GM21528 (cell line): ENCODE measurements at regions not wholly inside any gene's neighbourhood (a gene's known extent, or its start where the extent isn't known, plus 50 kb on each side); places are given as distances from the start of the nearest gene placed in this dataset.

ENCODE experiments used
- ATAC-seq: cut with Tn5 transposase; IDR thresholded peaks from one replicate; pipeline ENCODE4 v1.9.1; 2021; ENCODE audit warnings: mild to moderate bottlenecking, moderate library complexity; ENCODE audit not compliant: unreplicated experiment, low FRiP score

DNA sequence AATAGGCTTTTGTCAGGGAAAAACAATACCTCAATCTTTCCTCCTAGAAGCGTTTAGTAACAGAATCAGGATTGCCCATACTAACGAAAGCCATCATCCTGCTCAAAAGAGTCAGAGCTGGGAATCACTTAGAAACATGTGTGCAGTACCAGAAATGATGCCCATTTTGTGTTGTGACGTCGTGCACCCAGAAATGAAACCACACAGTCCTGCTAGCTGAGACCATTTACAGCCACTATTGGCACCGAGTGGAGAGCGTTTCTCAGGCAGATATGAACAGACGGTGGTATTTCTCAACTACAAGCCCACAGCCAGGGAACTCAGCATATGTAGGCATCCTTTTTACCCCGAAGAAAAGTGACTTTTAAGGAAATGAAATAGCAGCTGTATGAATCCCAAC, 284.3 kb upstream of the LRATD1 start:
- ATAC-seq, result no peak

DNA sequence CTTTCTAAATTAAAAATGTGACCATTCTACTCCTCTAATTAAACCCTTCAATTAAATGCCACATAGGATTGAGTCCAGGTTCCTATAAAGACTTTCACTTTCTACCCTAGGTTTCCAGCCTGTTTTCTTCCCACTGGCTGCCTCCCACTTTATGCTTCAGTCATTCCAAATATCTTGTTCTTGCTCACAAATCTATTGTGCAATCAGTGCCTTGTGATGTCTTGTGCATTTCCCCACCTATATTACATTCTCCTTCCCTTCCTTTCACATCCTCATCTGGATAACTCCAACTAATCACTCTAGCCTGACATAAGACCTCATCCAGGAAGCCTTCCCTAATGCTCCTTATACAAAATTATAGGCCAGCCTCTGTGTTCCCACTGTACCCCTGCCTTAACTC, 281.7 kb upstream of the LRATD1 start:
- ATAC-seq, result no peak

GRCh38 chr2:14352067-14352466, 280.4 kb upstream of the LRATD1 start:
- ATAC-seq, result no peak

DNA sequence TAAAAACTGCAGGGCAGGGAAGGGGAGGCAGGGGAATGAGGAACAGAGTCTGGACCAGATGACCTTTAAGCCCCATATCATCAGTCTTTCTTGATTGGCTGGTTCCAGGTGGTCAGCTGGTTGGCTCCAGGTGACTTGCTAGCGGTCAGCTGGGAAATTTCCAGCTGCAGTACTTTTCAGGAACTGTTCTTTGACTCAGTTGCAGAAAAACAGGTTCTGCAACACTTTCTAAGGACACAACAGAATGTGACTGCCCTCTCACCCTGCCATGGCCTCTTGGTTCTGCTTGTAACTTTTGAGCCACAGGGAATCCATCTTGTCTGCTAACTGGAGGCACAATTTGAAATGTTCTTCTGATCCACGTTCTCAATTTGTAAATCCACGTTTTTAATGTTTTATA, 278.3 kb upstream of the LRATD1 start:
- no peak for ATAC-seq

DNA sequence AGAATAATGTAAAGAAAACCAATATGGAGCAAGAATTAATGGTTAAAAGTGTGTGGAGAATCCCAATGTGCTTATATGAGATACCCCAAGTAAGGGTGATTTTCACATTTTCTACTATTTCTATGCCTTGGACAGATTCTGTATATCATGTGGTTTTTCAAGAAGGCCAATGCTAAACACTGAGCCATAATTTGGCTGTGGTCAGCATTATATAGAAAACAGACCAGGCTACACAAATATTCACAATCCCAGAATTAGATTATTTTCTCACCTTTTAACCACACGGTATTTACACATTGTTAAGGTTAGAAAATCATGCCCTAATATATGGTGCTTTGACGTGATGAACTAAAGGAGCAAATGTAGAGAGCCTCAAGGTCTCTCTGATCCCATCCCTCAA, 277.4 kb upstream of the LRATD1 start:
- ATAC-seq, result no peak

GRCh38 chr2:14358339-14358738, 274.2 kb upstream of the LRATD1 start:
- ATAC-seq, result no peak

DNA sequence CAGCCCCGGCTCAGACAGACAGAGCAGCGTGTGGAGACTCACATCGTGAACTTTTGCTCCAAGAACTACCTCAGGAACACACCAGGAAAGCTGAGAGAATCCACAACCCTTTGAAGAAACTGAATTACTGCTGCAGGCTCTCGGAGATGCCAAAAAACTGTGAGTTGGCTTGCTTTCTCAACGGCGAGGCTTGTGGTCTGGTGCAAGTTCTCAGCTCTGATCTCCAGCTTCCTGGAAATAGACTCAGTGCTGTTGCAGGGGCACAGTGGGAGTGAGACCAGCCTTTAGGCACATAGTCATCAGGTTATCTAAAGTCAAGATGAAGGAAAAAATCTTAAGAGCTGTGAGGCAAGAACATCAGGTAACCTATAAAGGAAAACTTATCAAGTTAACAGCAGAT, 273.7 kb upstream of the LRATD1 start:
- no peak for ATAC-seq

- no peak for ATAC-seq
These were observed 269.4 kb upstream of the LRATD1 start for GRCh38 chr2:14363137-14363536.

GRCh38 chr2:14363976-14364375, 268.5 kb upstream of the LRATD1 start:
- no peak for ATAC-seq

DNA sequence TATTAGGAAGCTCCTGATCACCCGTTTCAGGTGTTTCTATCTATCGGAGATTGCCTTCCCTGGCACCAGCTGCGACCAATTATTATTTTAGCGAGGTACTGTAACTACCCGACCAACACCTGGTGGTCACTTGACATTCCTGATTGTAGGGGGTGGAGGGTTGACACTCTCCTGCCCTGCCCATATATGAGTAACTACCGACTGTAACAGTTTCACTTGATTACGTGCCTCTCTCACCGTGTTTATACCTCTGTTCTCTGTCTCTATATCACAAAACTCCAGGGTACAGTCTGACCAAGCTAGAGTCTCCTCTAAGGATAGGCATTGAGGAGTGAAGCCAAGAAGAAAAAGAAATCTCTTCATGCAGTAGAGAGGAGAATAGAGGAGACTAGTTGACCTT, 268.0 kb upstream of the LRATD1 start:
- ATAC-seq, result no peak

DNA sequence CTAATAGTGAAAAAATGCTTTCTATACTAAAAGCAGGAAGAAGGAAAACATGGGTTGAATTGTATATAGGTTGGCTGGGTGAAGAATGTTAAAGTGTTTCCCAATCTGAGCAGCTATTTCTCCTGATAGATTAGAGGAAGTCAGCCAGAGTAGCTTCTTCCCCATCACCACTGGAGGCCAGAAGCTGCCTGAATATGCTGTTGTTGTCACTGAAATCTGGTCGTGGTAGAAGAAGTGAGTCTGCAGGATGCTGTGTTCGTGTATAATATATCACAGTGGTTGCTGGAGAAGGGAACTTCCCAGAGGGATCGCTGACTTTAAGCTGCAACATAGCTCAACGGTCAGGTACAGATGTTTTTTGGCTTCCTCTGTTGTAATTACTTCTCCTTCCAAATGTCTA, 247.5 kb upstream of the LRATD1 start:
- ATAC-seq, result no peak

- ATAC-seq, result no peak
These were observed 245.2 kb upstream of the LRATD1 start for GRCh38 chr2:14387332-14387731.

DNA sequence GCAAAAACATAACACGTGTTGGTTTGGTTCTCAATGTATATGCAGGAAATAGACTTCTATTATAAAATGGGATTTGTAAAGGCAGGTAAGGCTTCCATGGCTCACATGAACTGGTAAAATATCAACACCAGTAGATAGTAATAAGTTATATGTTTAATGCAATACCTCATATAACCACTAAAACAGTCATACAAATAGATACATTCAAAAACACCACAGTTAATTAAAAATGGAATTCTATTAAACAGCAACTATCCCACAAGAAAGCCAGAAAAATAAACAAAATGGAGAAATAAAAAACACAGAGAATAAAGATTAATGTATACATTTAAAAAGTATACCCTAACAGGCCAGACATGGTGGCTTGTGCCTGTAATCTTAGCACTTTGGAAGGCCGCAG, 243.8 kb upstream of the LRATD1 start:
- ATAC-seq, result no peak

GRCh38 chr2:14396533-14397083, 235.9 kb upstream of the LRATD1 start:
- ATAC-seq, result no peak

DNA sequence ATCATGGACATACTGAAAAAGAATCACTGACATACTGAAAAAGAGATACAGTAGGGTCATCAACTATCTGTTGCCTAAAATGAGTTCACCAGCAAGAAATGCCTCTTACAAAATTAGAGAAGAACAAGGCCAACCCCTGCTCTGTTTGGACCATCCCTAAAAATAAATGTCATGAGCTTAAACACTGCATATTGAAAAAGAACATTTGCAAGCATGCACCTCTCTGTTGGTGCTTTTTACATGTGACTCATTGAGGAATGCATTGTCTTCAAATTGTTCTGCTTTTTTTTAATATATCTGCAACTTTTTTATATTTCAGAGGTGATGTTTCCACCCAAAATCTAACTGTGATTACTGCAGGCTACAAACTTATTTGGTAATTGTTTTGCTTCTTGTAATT, 233.9 kb upstream of the LRATD1 start:
- no peak for ATAC-seq

DNA sequence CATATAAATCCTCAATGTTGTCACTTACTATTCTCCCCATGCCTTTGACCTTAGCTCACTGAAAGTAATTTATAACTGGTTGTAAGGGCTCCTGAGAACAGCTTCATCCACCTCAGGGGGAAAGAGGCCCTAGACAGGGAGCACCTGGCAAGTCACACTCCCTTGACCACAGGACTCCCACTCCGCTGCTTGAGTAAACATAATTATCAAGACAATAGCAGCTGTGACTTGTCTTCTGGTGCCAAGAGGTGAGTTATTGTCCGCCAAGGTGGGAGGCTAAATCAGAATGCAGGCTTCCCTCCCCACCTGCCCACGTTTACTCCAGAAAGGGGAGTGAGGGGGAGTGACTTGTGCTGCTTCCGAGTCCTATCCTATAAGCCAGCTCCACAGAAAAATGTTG, 230.6 kb upstream of the LRATD1 start:
- no peak for ATAC-seq

DNA sequence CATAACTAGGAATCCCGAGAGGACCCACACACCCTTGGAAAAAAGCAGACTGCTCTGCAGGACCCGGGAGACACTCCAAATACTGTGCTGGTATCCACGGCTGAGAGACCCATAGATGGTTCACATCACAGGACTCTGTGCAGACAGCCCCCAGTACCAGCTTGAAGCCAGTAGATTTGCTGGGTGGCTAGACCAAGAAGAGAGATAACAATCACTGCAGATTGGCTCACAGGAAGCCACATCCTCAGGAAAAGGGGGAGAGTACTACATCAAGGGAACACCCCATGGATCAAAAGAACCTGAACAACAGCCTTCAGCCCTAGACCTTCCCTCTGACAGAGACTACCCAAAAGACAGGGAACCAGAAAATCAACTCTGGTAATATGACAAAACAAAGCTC, 223.8 kb upstream of the LRATD1 start:
- ATAC-seq, result no peak

GRCh38 chr2:14417551-14417950, 215.0 kb upstream of the LRATD1 start:
- no peak for ATAC-seq

- no peak for ATAC-seq
These were observed 214.4 kb upstream of the LRATD1 start for GRCh38 chr2:14418115-14418514.

- ATAC-seq, result no peak
These were observed 211.7 kb upstream of the LRATD1 start for GRCh38 chr2:14420851-14421250.

DNA sequence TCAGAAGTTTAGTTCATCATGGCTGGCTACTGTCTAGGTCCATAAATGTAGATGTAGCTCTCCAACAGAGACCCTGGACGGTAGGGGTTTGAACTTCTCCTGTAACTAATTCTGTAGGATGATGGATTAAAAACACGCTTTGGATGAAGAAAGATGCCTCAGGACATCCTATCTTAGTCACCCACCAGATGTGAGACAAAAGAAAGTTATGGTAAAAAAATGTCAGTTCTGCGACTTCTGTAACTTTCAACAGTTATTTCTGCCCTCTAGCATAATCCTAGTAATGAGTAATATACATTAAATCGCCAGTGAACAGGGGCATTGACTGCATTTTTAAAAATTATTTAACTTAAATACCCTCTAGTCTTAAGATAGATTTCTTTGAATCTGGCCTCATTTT, 210.1 kb upstream of the LRATD1 start:
- no peak for ATAC-seq

DNA sequence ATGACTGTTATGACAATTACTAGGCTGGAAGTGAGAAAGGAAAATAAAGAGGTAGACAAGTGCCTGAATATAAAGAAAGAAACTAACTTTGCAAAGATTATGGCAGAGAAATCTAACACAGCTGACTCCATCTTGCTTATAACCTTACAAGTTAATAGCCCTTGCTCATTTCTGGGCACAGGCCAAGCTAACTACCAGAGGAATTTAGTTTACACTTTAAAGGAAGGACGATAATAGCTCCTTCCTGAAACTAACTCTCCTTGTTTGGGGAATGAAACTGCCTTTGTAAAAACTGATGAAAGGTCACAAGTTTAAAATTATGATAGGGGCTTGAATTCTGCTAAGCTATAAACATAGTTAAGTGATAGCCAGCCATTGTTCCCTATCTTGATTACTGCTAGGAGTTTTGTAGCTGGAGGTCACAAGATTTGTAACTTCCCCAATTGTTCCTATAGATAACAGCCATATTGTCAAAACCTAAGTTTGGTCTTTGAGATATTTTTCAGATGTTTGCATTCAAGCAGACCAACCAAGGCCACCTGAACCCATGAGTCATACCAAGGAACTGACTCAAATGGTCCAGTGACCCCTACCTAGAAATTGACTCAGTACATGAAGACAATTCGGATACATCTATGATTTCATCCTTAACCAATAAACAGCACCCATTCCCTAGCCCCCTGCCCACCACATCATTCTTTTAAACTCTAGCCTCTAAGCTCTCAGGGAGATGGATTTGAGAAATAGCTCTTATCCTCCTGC, 209.2 kb upstream of the LRATD1 start:
- no peak for ATAC-seq
